Lower leg skin (tissue), 3 donors: ENCODE measurements at regions not wholly inside any gene's neighbourhood (a gene's known extent, or its start where the extent isn't known, plus 50 kb on each side); places are given as distances from the start of the nearest gene placed in this dataset.

ENCODE experiments used
- POLR2A ChIP-seq, 2 donors: fragments of 450-650 bp; IDR thresholded peaks; one replicate each; pipeline ENCODE4 v1.6.1; 2016 to 2017; ENCODE audit warnings: antibody characterized with exemption in 2 of 2, mild to moderate bottlenecking in 1 of 2, moderate library complexity in 1 of 2
- TF ChIP-seq, protein P1 (sequence below), 3 donors: fragments of 450-650 bp; IDR thresholded peaks; one replicate each; pipeline ENCODE4 v1.5.1; 2016; ENCODE audit warnings: antibody characterized with exemption in 3 of 3, mild to moderate bottlenecking in 3 of 3, moderate library complexity in 2 of 3

DNA sequence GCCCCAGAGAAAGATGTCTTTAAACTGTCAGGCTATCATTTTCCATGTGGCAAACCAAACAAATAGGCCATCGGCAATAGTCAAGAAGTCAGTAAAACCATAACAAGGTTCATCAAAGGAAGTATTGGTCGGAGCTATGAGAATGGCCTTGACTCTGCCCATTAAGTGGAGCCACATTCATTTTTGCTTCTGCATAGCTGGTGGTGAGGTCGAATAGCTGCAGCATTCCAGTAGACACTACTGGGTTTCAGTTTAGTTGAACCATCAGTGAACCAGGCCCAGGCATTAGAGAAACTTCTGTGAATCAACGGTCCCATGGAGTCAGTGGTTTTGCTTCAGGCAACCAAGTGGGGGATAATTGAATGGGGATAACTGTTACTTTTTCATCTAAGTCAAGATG, 92.0 kb upstream of the MED14 start:
- TF ChIP-seq, protein P1, sequence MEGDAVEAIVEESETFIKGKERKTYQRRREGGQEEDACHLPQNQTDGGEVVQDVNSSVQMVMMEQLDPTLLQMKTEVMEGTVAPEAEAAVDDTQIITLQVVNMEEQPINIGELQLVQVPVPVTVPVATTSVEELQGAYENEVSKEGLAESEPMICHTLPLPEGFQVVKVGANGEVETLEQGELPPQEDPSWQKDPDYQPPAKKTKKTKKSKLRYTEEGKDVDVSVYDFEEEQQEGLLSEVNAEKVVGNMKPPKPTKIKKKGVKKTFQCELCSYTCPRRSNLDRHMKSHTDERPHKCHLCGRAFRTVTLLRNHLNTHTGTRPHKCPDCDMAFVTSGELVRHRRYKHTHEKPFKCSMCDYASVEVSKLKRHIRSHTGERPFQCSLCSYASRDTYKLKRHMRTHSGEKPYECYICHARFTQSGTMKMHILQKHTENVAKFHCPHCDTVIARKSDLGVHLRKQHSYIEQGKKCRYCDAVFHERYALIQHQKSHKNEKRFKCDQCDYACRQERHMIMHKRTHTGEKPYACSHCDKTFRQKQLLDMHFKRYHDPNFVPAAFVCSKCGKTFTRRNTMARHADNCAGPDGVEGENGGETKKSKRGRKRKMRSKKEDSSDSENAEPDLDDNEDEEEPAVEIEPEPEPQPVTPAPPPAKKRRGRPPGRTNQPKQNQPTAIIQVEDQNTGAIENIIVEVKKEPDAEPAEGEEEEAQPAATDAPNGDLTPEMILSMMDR (IDR thresholded peaks at IDR 0.05), result no peak
- TF ChIP-seq POLR2A (IDR thresholded peaks at IDR 0.05), result no peak
